SK-N-SH treated with all-trans-retinoic acid at 6 μM for 48 hours (cell line): ENCODE measurements at regions not wholly inside any gene's neighbourhood (a gene's known extent, or its start where the extent isn't known, plus 50 kb on each side); places are given as distances from the start of the nearest gene placed in this dataset.

Experiments used
- ESRRG ChIP-seq: fragments of 250-450 bp; sonication (Bioruptor Pico); IDR thresholded peaks from 2 replicates; pipeline ENCODE4 v1.6.1; 2021; ENCODE audit warnings: mild to moderate bottlenecking
- ISL1 ChIP-seq: fragments of 250-450 bp; sonication (Bioruptor Pico); IDR thresholded peaks from 2 replicates; pipeline ENCODE4 v2.1.2; 2022; ENCODE audit warnings: mild to moderate bottlenecking, moderate library complexity
- OSR1 ChIP-seq: fragments of 250-450 bp; sonication (Bioruptor Pico); IDR thresholded peaks from 2 replicates; pipeline ENCODE4 v1.8.0; 2022; ENCODE audit warnings: moderate library complexity, mild to moderate bottlenecking, inconsistent platforms
- PPARA ChIP-seq: fragments of 250-450 bp; sonication (Bioruptor Pico); IDR thresholded peaks from 2 replicates; pipeline ENCODE4 v1.5.0; 2020; ENCODE audit warnings: mild to moderate bottlenecking, borderline replicate concordance
- RARB ChIP-seq: fragments of 250-450 bp; sonication (Bioruptor Pico); IDR thresholded peaks from 2 replicates; pipeline ENCODE4 v1.8.0; 2021; ENCODE audit warnings: mild to moderate bottlenecking, moderate library complexity
- TCF4 ChIP-seq: fragments of 250-450 bp; sonication (Bioruptor Pico); IDR thresholded peaks from 2 replicates; pipeline ENCODE4 v1.8.0; 2021; ENCODE audit warnings: mild to moderate bottlenecking, moderate library complexity, borderline replicate concordance
- TOX ChIP-seq: fragments of 250-450 bp; sonication (Bioruptor Pico); IDR thresholded peaks from 2 replicates; pipeline ENCODE4 v1.8.0; 2021; ENCODE audit warnings: mild to moderate bottlenecking, moderate library complexity, borderline replicate concordance
- ZC3H10 ChIP-seq: fragments of 250-450 bp; sonication (Bioruptor Pico); IDR thresholded peaks from 2 replicates; pipeline ENCODE4 v1.5.1; 2021; ENCODE audit warnings: mild to moderate bottlenecking, moderate library complexity
- ZFP3 ChIP-seq: fragments of 250-450 bp; sonication (Bioruptor Pico); IDR thresholded peaks from 2 replicates; pipeline ENCODE4 v1.5.0; 2020; ENCODE audit warnings: mild to moderate bottlenecking, moderate library complexity
- ZFP30 ChIP-seq: fragments of 450-650 bp; formaldehyde crosslinking; IDR thresholded peaks from 2 replicates; pipeline ENCODE4 v1.5.0; 2022; ENCODE audit warnings: mild to moderate bottlenecking, moderate library complexity
- TF ChIP-seq, protein P1 (sequence below): fragments of 250-450 bp; sonication (Bioruptor Pico); IDR thresholded peaks from 2 replicates; pipeline ENCODE4 v1.8.0; 2020; ENCODE audit warnings: mild to moderate bottlenecking, moderate library complexity, borderline replicate concordance
- TF ChIP-seq, protein P2 (sequence below): fragments of 250-450 bp; sonication (Bioruptor Pico); IDR thresholded peaks from 2 replicates; pipeline ENCODE4 v1.5.0; 2020; ENCODE audit warnings: mild to moderate bottlenecking, moderate library complexity
- TF ChIP-seq, protein P3 (sequence below): fragments of 250-450 bp; sonication (Bioruptor Pico); IDR thresholded peaks from 2 replicates; pipeline ENCODE4 v1.5.1; 2020; ENCODE audit warnings: low read depth, mild to moderate bottlenecking, moderate library complexity
- TF ChIP-seq, protein P4 (sequence below): fragments of 250-450 bp; sonication (Bioruptor Pico); IDR thresholded peaks from 2 replicates; pipeline ENCODE4 v1.5.1; 2021; ENCODE audit warnings: mild to moderate bottlenecking, moderate library complexity

DNA sequence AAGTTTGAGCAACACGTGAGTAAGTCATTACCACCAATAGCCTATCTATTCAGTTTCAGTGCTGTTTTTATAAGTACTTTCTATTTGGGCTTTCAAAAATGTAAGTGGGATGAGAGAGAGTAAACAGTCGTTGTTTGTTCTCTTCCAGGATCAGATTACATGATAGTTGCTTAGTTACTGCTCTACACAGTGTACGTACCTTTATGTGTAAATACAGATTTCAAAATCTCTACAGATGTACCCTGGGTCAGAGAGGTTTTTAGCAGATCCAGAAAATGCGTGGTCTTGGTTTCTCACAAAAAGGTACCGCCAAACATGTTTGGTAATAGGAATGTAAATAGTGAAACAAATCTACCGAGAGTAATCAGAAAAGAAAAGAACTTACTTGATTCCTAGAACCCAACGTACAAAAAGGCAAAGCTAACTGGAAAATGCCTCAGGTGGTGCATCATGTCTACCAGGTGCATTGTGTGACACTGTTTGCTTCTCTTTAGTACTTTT, 421.1 kb downstream of the BCKDHB start:
- TF ChIP-seq, protein P1, sequence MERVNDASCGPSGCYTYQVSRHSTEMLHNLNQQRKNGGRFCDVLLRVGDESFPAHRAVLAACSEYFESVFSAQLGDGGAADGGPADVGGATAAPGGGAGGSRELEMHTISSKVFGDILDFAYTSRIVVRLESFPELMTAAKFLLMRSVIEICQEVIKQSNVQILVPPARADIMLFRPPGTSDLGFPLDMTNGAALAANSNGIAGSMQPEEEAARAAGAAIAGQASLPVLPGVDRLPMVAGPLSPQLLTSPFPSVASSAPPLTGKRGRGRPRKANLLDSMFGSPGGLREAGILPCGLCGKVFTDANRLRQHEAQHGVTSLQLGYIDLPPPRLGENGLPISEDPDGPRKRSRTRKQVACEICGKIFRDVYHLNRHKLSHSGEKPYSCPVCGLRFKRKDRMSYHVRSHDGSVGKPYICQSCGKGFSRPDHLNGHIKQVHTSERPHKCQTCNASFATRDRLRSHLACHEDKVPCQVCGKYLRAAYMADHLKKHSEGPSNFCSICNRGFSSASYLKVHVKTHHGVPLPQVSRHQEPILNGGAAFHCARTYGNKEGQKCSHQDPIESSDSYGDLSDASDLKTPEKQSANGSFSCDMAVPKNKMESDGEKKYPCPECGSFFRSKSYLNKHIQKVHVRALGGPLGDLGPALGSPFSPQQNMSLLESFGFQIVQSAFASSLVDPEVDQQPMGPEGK (CRISPR knock-in tag): no peak
- TF ChIP-seq, protein P2, sequence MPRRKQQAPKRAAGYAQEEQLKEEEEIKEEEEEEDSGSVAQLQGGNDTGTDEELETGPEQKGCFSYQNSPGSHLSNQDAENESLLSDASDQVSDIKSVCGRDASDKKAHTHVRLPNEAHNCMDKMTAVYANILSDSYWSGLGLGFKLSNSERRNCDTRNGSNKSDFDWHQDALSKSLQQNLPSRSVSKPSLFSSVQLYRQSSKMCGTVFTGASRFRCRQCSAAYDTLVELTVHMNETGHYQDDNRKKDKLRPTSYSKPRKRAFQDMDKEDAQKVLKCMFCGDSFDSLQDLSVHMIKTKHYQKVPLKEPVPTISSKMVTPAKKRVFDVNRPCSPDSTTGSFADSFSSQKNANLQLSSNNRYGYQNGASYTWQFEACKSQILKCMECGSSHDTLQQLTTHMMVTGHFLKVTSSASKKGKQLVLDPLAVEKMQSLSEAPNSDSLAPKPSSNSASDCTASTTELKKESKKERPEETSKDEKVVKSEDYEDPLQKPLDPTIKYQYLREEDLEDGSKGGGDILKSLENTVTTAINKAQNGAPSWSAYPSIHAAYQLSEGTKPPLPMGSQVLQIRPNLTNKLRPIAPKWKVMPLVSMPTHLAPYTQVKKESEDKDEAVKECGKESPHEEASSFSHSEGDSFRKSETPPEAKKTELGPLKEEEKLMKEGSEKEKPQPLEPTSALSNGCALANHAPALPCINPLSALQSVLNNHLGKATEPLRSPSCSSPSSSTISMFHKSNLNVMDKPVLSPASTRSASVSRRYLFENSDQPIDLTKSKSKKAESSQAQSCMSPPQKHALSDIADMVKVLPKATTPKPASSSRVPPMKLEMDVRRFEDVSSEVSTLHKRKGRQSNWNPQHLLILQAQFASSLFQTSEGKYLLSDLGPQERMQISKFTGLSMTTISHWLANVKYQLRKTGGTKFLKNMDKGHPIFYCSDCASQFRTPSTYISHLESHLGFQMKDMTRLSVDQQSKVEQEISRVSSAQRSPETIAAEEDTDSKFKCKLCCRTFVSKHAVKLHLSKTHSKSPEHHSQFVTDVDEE: no peak
- TF ChIP-seq ZC3H10 (no peak), OSR1 (CRISPR knock-in tag) (no peak), TCF4 (no peak), RARB (no peak), ESRRG (CRISPR knock-in tag) (no peak), ISL1 (CRISPR knock-in tag) (no peak), PPARA (CRISPR knock-in tag) (no peak), ZFP30 (CRISPR knock-in tag) (no peak), TOX (no peak), ZFP3 (CRISPR knock-in tag) (no peak)
- TF ChIP-seq, protein P3, sequence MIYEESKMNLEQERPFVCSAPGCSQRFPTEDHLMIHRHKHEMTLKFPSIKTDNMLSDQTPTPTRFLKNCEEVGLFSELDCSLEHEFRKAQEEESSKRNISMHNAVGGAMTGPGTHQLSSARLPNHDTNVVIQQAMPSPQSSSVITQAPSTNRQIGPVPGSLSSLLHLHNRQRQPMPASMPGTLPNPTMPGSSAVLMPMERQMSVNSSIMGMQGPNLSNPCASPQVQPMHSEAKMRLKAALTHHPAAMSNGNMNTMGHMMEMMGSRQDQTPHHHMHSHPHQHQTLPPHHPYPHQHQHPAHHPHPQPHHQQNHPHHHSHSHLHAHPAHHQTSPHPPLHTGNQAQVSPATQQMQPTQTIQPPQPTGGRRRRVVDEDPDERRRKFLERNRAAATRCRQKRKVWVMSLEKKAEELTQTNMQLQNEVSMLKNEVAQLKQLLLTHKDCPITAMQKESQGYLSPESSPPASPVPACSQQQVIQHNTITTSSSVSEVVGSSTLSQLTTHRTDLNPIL (CRISPR knock-in tag): no peak
- TF ChIP-seq, protein P4, sequence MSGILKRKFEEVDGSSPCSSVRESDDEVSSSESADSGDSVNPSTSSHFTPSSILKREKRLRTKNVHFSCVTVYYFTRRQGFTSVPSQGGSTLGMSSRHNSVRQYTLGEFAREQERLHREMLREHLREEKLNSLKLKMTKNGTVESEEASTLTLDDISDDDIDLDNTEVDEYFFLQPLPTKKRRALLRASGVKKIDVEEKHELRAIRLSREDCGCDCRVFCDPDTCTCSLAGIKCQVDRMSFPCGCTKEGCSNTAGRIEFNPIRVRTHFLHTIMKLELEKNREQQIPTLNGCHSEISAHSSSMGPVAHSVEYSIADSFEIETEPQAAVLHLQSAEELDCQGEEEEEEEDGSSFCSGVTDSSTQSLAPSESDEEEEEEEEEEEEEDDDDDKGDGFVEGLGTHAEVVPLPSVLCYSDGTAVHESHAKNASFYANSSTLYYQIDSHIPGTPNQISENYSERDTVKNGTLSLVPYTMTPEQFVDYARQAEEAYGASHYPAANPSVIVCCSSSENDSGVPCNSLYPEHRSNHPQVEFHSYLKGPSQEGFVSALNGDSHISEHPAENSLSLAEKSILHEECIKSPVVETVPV (CRISPR knock-in tag): no peak
